ENCODE measurements at regions not wholly inside any gene's neighbourhood (a gene's known extent, or its start where the extent isn't known, plus 50 kb on each side); places are given as distances from the start of the nearest gene placed in this dataset.

GRCh38 chr12:127287256-127287655 lies 979.7 kb upstream of the TMEM132C start:
- intact Hi-C loops (cut with micrococcal nuclease), result loop anchor here (5.0 kb wide), 1 partner anchor 55 kb away; no protein-coding TSS in a partner anchor
- H3K9me3 Mint-ChIP-seq (ENCODE audit: unreplicated experiment), result no peaks in the 10 kb centered on the region
- H3K4me3 Mint-ChIP-seq (ENCODE audit: unreplicated experiment), result no peak overlapping the region
- ChIA-PET POLR2A (no interaction called here), CTCF (interaction anchor here (0.6 to 1.3 kb wide), 4 partner anchors 34 to 1220 kb away, joined by 3 to 4 read pairs (median 3); no protein-coding TSS in a partner anchor)
- DNase-seq (ENCODE audit: unreplicated experiment), result no peak
- H3K27me3 Mint-ChIP-seq (ENCODE audit: insufficient read depth, unreplicated experiment), result no peaks in the 10 kb centered on the region
- H3K36me3 Mint-ChIP-seq (ENCODE audit: insufficient read depth, unreplicated experiment), result no peaks in the 10 kb centered on the region
- no peak for TF ChIP-seq CTCF (IDR thresholded peaks at IDR 0.05; ENCODE audit: unreplicated experiment)
- no peak overlapping the region for H3K27ac Mint-ChIP-seq (ENCODE audit: low read depth, unreplicated experiment)
- H3K4me1 Mint-ChIP-seq (ENCODE audit: insufficient read depth, unreplicated experiment), result peaks cover 16% of the 10 kb centered on the region
- no TSS peak for BruUV-seq (replicated peaks)

- no peak for DNase-seq (ENCODE audit: unreplicated experiment)
- ChIA-PET CTCF (interaction anchor here (0.5 to 5.8 kb wide), 4 partner anchors 52 to 181 kb away, joined by 3 to 103 read pairs (median 4); no protein-coding TSS in a partner anchor), POLR2A (interaction anchor here (1.7 kb wide), 1 partner anchor 182 kb away, joined by 4 read pairs; no protein-coding TSS in a partner anchor)
- no TSS peak for BruUV-seq (replicated peaks)
- Mint-ChIP-seq H3K27me3 (ENCODE audit: insufficient read depth, unreplicated experiment) (no peaks in the 10 kb centered on the region), H3K9me3 (ENCODE audit: unreplicated experiment) (no peaks in the 10 kb centered on the region), H3K4me3 (ENCODE audit: unreplicated experiment) (no peak overlapping the region), H3K4me1 (ENCODE audit: insufficient read depth, unreplicated experiment) (peaks cover 15% of the 10 kb centered on the region), H3K36me3 (ENCODE audit: insufficient read depth, unreplicated experiment) (no peaks in the 10 kb centered on the region), H3K27ac (ENCODE audit: low read depth, unreplicated experiment) (peak overlapping the region; percentile 68)
- no peak for TF ChIP-seq CTCF (IDR thresholded peaks at IDR 0.05; ENCODE audit: unreplicated experiment)
- intact Hi-C loops (cut with micrococcal nuclease), result loop anchor here (5.0 kb wide), 2 partner anchors 92 to 1223 kb away; no protein-coding TSS in a partner anchor
These were observed 976.7 kb upstream of the TMEM132C start for GRCh38 chr12:127290251-127290650.

- no peak for TF ChIP-seq CTCF (IDR thresholded peaks at IDR 0.05; ENCODE audit: unreplicated experiment)
- H3K27ac Mint-ChIP-seq (ENCODE audit: low read depth, unreplicated experiment), result peak overlapping the region; percentile 33
These were observed 974.2 kb upstream of the TMEM132C start for GRCh38 chr12:127292736-127293135.

GRCh38 chr12:127293507-127294310 lies 973.3 kb upstream of the TMEM132C start:
- DNase-seq (ENCODE audit: unreplicated experiment), result peak; percentile 83
- no TSS peak for BruUV-seq (replicated peaks)
- Mint-ChIP-seq H3K27ac (ENCODE audit: low read depth, unreplicated experiment) (no peak overlapping the region), H3K4me1 (ENCODE audit: insufficient read depth, unreplicated experiment) (peaks cover 7% of the 10 kb centered on the region), H3K4me3 (ENCODE audit: unreplicated experiment) (no peak overlapping the region), H3K27me3 (ENCODE audit: insufficient read depth, unreplicated experiment) (no peaks in the 10 kb centered on the region), H3K9me3 (ENCODE audit: unreplicated experiment) (no peaks in the 10 kb centered on the region), H3K36me3 (ENCODE audit: insufficient read depth, unreplicated experiment) (no peaks in the 10 kb centered on the region)
- ChIA-PET CTCF (interaction anchor here (0.6 to 5.8 kb wide), 36 partner anchors 9 to 510 kb away, joined by 3 to 103 read pairs (median 4); no protein-coding TSS in a partner anchor), POLR2A (interaction anchor here (0.6 to 1.5 kb wide), 3 partner anchors 18 to 185 kb away, joined by 3 to 7 read pairs (median 3); no protein-coding TSS in a partner anchor)
- peak; percentile 94 for TF ChIP-seq CTCF (IDR thresholded peaks at IDR 0.05; ENCODE audit: unreplicated experiment)
- intact Hi-C loops (cut with micrococcal nuclease), result loop anchor here (1.0 to 5.0 kb wide), 7 partner anchors 89 to 1226 kb away; no protein-coding TSS in a partner anchor

More at GRCh38 chr12:127292736-127293135, 974.2 kb upstream of the TMEM132C start:
- Mint-ChIP-seq H3K27me3 (ENCODE audit: insufficient read depth, unreplicated experiment) (no peaks in the 10 kb centered on the region), H3K36me3 (ENCODE audit: insufficient read depth, unreplicated experiment) (no peaks in the 10 kb centered on the region), H3K4me1 (ENCODE audit: insufficient read depth, unreplicated experiment) (peaks cover 7% of the 10 kb centered on the region), H3K9me3 (ENCODE audit: unreplicated experiment) (no peaks in the 10 kb centered on the region), H3K4me3 (ENCODE audit: unreplicated experiment) (no peak overlapping the region)
- intact Hi-C loops (cut with micrococcal nuclease), result loop anchor here (1.0 to 5.0 kb wide), 7 partner anchors 90 to 1225 kb away; no protein-coding TSS in a partner anchor
- ChIA-PET CTCF (interaction anchor here (0.5 to 5.8 kb wide), 32 partner anchors 10 to 509 kb away, joined by 3 to 103 read pairs (median 4); no protein-coding TSS in a partner anchor), POLR2A (interaction anchor here (1.5 kb wide), 1 partner anchor 185 kb away, joined by 7 read pairs; no protein-coding TSS in a partner anchor)
- no TSS peak for BruUV-seq (replicated peaks)
- no peak for DNase-seq (ENCODE audit: unreplicated experiment)
